HG03442 (cell line): ENCODE measurements at regions not wholly inside any gene's neighbourhood (a gene's known extent, or its start where the extent isn't known, plus 50 kb on each side); places are given as distances from the start of the nearest gene placed in this dataset.

ENCODE experiments used
- ATAC-seq: cut with Tn5 transposase; IDR thresholded peaks from one replicate; pipeline ENCODE4 v1.9.1; 2021; ENCODE audit warnings: mild to moderate bottlenecking, moderate library complexity; ENCODE audit not compliant: unreplicated experiment

- ATAC-seq: no peak
These were observed 55.0 kb downstream of the TMEM30B start for GRCh38 chr14:61226015-61226654.

- no peak for ATAC-seq
These were observed 55.8 kb downstream of the TMEM30B start for GRCh38 chr14:61225344-61225743.

- no peak for ATAC-seq
These were observed 57.6 kb downstream of the TMEM30B start for GRCh38 chr14:61223552-61223951.

GRCh38 chr14:61222388-61222787 is 58.8 kb downstream of the TMEM30B start:
- no peak for ATAC-seq

GRCh38 chr14:61221906-61222305 is 59.2 kb downstream of the TMEM30B start:
- ATAC-seq: no peak

GRCh38 chr14:61219673-61220072 is 61.5 kb downstream of the TMEM30B start:
- no peak for ATAC-seq

- no peak for ATAC-seq
These were observed 61.9 kb downstream of the TMEM30B start for GRCh38 chr14:61219256-61219655.

GRCh38 chr14:61218767-61219166 is 62.4 kb downstream of the TMEM30B start:
- no peak for ATAC-seq

GRCh38 chr14:61218157-61218556 is 63.0 kb downstream of the TMEM30B start:
- ATAC-seq: no peak

- ATAC-seq: no peak
These were observed 63.6 kb downstream of the TMEM30B start for GRCh38 chr14:61217516-61217915.

- no peak for ATAC-seq
These were observed 65.7 kb downstream of the TMEM30B start for GRCh38 chr14:61215222-61216020.

GRCh38 chr14:61213920-61214319 is 67.2 kb downstream of the TMEM30B start:
- no peak for ATAC-seq

GRCh38 chr14:61213191-61213621 is 67.9 kb downstream of the TMEM30B start:
- no peak for ATAC-seq

GRCh38 chr14:61212546-61212945 is 68.6 kb downstream of the TMEM30B start:
- ATAC-seq: no peak

GRCh38 chr14:61211476-61212255 is 69.5 kb downstream of the TMEM30B start:
- no peak for ATAC-seq

GRCh38 chr14:61203081-61203753 is 77.9 kb downstream of the TMEM30B start:
- no peak for ATAC-seq

- no peak for ATAC-seq
These were observed 79.0 kb downstream of the TMEM30B start for GRCh38 chr14:61202124-61202523.

- no peak for ATAC-seq
These were observed 80.0 kb downstream of the TMEM30B start for GRCh38 chr14:61201171-61201570.

GRCh38 chr14:61197416-61197815 is 83.7 kb downstream of the TMEM30B start:
- no peak for ATAC-seq

GRCh38 chr14:61196792-61197191 is 84.3 kb downstream of the TMEM30B start:
- ATAC-seq: no peak

- ATAC-seq: no peak
These were observed 85.1 kb downstream of the TMEM30B start for GRCh38 chr14:61196034-61196433.
